ENCODE measurements at regions not wholly inside any gene's neighbourhood (a gene's known extent, or its start where the extent isn't known, plus 50 kb on each side); places are given as distances from the start of the nearest gene placed in this dataset.
"Not testable (repeated sequence)": the region's sequence is repeated elsewhere in the genome, so short reads cannot be mapped to it uniquely, and the experiment has no call there.

DNA sequence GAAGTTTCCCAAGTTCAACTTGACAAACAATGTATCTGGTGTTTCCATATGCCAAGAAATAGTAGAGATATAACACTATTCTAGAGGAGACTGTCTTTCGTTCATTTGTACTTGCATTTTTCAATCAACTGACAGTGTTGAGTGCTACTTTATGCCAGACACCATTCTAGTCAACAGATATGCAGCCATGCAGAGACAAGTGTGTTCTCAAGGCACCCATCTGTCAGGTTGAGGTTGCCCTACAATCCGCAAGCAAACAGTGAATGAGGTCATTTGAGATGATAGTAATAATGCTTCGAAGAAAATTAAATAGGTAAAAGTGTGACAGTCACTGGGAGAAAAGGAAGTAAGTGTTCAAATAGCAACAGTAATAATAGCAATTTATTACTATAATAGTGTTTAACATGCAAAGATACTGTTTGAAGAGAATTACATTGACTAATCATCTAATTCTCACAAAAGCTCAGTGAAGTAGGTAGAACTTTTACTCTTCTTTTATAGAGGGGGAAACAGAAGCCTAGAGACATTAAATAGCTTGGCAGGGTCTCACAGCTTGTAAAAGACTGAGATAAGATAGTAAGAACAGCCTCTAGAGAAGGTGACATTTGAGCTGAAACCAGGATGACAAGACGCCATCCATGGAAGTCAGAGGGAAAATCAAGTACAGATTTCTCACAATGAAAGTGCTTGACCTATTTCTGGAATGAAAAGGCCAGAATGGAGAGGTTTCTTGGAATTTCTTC, 936.9 kb downstream of the SORCS3 start:
- no peak for DNase-seq (ENCODE audit: low spot score)

- DNase-seq (ENCODE audit: low spot score), result no peak
Measured at GRCh38 chr10:105559333-105560097, 918.4 kb downstream of the SORCS3 start.

DNA sequence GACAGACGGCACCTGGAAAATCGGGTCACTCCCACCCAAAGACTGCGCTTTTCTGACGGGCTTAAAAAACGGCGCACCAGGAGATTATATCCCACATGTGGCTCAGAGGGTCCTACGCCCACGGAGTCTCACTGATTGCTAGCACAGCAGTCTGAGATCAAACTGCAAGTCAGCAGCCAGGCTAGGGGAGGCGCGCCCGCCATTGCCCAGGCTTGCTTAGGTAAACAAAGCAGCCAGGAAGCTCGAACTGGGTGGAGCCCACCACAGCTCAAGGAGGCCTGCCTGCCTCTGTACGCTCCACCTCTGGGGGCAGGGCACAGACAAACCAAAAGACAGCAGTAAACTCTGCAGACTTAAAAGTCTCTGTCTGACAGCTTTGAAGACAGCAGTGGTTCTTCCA, 909.4 kb downstream of the SORCS3 start:
- not testable (repeated sequence) for DNase-seq (ENCODE audit: low spot score)

DNA sequence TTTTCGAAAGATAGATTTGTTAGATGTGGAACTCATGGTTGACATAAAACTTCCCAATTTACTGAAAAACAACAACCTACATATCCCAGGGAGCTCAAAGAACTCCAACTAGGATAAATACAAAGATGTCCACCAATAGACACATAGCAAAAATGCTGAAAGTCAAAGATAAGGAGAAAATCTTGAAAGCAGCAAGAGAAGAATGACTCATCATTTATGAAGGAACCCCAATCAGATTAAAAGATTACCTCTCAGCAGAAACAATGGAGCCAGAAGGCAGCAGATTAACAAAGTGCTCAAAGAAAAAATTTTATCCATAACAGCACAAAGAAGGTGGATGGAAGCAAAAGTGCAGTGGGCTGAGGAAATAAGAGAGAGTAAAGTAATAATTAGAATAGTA, 908.6 kb downstream of the SORCS3 start:
- no peak for DNase-seq (ENCODE audit: low spot score)

DNA sequence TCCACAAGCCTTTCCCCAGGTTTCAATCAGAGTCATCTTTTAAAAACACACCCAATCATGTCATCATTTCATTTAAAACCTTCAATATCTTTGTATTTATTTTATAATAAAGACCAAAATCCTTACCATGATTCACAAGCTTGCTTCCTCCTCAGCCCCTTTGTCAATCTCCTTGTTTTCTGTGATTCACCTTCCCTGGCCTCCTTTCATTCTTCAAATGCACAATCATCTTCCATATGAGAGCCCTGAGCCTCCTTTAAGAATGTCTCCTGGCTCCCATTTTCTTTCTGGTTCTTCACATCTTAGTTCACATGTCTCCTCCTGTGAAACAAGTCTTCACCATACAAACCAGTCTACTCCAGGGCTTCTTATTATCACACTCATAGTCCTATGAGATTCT, 904.0 kb downstream of the SORCS3 start:
- DNase-seq (ENCODE audit: low spot score), result no peak

GRCh38 chr10:105540381-105540780, 899.3 kb downstream of the SORCS3 start:
- DNase-seq (ENCODE audit: low spot score), result no peak

- no peak for DNase-seq (ENCODE audit: low spot score)
Measured at GRCh38 chr10:105538874-105539273, 897.8 kb downstream of the SORCS3 start.

GRCh38 chr10:105535478-105535877, 894.4 kb downstream of the SORCS3 start:
- DNase-seq (ENCODE audit: low spot score), result no peak

DNA sequence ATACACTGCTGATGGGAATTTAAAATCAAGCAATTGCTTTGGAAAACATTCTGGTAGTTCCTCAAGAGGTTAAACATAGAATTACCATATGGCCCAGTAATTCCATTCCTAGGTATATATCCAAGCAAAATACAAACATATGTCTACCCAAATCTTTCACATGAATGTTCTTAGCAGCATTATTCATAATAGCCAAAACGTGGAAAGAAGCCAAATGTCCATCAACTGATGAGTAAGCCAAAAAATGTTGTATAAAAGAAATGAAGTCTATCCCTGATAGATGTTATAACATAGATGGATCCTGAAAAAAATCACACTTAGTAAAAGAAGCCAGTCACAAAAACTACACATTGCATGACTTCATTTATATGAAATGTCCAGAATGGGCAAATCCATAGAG, 893.0 kb downstream of the SORCS3 start:
- DNase-seq (ENCODE audit: low spot score), result no peak

- DNase-seq (ENCODE audit: low spot score), result no peak
Measured at GRCh38 chr10:105516511-105516910, 875.4 kb downstream of the SORCS3 start.

DNA sequence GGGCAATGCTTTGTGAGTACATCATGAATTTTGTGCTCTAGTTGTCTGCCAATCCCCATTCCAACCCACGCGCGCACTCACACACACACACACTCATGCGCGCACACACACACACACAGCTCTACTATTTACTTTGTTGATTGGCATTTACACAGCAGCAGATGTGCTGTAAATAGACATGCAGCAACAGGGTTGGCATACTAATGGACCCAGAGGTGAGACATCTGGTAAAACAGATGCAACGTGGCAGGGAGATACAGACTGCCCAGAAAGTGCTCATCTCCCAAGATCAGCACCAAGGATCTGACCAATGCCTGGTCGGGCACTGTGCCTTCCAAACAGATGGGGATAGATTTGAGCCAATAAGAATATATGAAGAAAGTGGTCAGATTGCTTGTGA, 873.0 kb downstream of the SORCS3 start:
- DNase-seq (ENCODE audit: low spot score), result no peak

GRCh38 chr10:105509517-105509916, 868.4 kb downstream of the SORCS3 start:
- DNase-seq (ENCODE audit: low spot score), result no peak

- no peak for DNase-seq (ENCODE audit: low spot score)
Measured at GRCh38 chr10:105506262-105506661, 865.2 kb downstream of the SORCS3 start.

- no peak for DNase-seq (ENCODE audit: low spot score)
Measured at GRCh38 chr10:105503714-105504113, 862.6 kb downstream of the SORCS3 start.

GRCh38 chr10:105502058-105502457, 861.0 kb downstream of the SORCS3 start:
- DNase-seq (ENCODE audit: low spot score), result no peak

DNA sequence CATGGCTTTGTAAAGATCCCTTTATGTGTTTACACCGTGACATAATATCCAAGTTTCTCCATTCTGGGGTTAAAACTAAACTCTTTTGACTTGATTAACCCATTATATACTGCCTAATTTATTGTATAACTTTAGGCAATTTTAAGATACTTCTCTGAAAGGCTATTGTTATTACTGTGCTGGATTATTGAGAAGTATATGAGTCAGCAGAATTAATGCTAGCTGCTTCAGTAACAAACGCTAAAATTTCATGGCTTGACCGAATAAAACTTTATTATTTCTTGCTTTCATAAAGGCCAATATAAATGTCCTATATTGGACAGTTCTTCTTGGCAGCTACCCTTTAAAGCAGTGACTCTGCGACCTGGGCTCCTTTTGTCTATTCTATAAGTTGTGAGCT, 853.9 kb downstream of the SORCS3 start:
- DNase-seq (ENCODE audit: low spot score), result no peak

GRCh38 chr10:105494303-105494702, 853.2 kb downstream of the SORCS3 start:
- DNase-seq (ENCODE audit: low spot score), result no peak

GRCh38 chr10:105473170-105473569, 832.1 kb downstream of the SORCS3 start:
- DNase-seq (ENCODE audit: low spot score), result no peak

DNA sequence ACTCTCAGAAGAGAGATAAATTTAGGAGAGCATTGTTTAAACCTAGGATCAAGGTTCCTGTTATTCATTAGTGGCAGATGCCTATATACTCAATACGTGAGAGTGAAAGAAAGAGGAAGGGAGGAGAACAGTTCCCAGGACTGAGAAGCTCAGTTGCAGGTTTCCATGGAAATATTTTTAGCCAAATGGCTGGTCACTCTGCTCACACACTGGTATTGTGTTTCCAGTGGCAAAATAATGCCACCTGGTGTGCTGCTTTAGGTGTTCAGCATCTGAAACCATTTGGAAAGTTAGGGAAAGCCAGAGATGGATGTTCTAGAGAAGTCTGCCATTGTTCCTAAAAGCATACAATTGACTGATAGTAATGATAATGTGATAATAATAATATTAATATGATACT, 827.7 kb downstream of the SORCS3 start:
- DNase-seq (ENCODE audit: low spot score), result no peak

DNA sequence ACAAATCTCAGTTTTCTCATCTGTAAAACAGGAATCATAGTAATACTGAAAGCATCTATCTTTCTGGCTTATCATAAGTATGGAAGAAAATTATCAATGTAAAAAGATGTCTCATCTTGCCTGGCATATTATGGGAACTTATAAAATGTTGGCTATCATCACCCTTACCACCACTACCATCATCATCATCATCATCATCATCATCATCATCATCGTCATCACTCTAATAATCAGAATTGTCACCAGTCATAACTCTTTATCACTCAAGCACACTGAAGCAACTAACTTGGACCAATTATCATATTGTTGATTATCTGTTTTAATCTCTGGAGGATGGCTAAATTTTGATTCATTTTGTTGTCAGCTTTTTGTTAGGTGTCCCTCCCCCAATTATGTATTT, 825.4 kb downstream of the SORCS3 start:
- DNase-seq (ENCODE audit: low spot score), result no peak

GRCh38 chr10:105434970-105435369, 793.9 kb downstream of the SORCS3 start:
- no peak for DNase-seq (ENCODE audit: low spot score)

- no peak for DNase-seq (ENCODE audit: low spot score)
Measured at GRCh38 chr10:105413997-105414396, 772.9 kb downstream of the SORCS3 start.

DNA sequence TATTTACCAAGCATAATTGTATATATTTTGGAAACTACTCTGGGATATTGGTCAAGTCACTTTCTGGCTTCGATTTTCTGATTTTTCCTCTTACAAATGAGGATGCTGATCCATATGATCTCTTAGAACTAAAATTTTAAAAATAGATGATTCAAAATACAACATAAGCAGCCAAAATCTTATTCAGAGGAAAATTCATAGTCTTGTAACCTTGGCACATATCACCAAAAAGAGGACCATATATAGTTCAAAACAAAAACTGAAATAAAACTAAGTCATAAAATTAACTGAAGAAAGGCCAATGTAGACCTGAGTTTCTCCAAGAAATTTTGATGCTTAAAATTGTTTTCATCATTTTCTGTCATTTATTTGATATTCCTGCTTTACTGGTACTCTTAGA, 768.3 kb downstream of the SORCS3 start:
- no peak for DNase-seq (ENCODE audit: low spot score)
